HG03460 (cell line): ENCODE measurements at regions not wholly inside any gene's neighbourhood (a gene's known extent, or its start where the extent isn't known, plus 50 kb on each side); places are given as distances from the start of the nearest gene placed in this dataset.

Experiments
- ATAC-seq: cut with Tn5 transposase; IDR thresholded peaks from one replicate; pipeline ENCODE4 v1.9.1; 2021; ENCODE audit not compliant: unreplicated experiment

- no peak for ATAC-seq
These were observed 56.8 kb upstream of the IRF2BP2 start for GRCh38 chr1:234666761-234667160.

DNA sequence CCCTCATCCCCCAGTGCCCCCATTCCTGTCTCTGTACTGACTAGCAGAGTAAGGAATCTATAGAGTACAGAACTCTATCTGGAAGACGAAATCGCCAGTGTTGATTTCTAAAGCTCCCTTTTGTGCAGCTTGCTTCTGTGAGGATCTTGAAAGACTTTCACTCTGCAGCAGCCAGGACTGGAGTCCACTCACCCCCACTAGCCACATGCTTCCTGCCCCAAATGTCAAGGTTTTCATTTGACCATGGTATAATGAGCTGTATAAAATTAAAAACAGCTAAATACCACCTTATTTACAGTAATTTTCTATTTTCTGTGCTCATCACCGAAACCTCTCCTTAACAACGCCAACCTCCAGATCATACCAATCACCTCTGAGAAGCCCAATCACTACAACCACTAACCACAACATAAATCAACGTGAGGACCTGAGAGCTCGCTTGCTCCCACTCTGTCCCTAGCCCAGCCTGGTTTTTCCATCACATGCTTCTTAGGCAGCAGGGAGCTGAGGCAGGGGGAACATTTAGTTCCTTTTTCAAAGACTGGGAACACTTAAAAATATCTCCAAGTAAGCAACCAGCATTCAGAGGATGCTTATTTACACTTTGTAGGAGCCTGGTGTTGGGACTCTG, 56.1 kb upstream of the IRF2BP2 start:
- ATAC-seq, result no peak

- ATAC-seq, result no peak
These were observed 52.2 kb upstream of the IRF2BP2 start for GRCh38 chr1:234662148-234662547.

DNA sequence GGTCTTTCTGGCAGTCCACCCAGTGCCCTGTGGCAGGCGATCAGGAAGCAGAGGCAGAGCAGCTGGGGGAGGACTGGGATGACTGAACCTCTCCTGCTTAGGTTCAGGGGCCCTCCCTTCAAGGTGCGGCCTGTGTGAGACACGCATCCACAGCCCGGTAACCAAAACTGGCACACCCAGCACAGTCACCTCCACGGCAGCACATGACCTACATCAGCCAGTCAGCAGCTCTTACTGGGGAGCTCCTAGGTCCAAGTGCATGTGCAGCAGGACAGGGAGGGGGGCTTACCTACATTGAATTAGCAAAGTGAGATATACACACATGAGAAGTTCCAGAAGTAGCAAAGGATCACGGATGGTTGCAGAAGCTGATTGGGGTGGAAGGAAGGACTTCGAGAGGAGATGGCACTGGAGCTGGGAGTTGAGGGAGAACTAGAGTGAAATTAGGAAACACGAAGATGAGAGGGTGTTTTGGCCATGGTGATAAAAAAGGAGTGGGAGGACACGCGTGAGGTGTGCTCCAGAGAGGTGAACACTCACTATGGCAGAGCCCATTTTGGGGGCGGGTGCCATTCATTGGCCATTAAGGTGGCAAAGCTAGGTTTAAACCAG, 51.4 kb upstream of the IRF2BP2 start:
- ATAC-seq, result no peak

DNA sequence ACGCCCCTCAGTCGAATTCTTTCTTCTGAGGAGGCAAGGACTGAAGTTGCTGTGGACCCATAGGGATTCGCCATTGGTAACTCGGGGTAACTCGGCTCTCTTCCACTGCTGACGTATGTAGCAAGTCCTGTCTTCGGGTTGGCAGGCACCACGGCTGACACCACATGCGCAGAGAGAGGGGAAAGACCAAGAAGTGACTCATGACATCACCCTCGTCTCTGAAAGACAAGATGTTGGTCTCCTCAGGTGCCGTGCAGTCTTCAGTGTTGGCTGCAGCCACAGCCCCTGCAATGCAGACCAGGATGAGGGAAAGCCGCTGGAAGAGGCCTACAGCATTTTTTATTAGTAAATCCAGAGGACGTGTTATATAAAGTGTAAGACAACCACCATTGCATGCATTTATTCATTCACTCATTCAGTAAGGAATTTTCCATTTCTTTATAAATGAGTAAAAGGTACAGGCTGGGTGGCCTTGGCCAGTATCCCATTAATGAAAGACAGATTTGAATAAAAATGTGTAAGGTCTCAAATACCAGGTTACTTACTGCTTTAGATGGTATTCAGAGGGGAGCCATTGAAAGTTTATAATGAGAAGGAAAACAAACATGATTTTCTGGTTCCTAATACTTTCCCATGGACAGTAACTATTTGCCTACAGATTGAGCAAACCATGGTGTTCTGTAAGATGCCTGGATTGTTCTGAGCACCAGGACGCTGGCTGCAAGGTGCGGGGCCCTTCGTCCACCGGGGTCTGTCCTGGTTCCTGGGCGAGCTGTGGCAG, 50.7 kb upstream of the IRF2BP2 start:
- ATAC-seq, result no peak
